ENCODE measurements at regions not wholly inside any gene's neighbourhood (a gene's known extent, or its start where the extent isn't known, plus 50 kb on each side); places are given as distances from the start of the nearest gene placed in this dataset.
"Not testable (repeated sequence)": the region's sequence is repeated elsewhere in the genome, so short reads cannot be mapped to it uniquely, and the experiment has no call there.

GRCh38 chr5:17089001-17089400 lies 128.4 kb upstream of the BASP1 start:
- DNase-seq, result no peak

GRCh38 chr5:17089690-17090089 lies 127.7 kb upstream of the BASP1 start:
- no peak for DNase-seq

GRCh38 chr5:17090839-17091238 lies 126.6 kb upstream of the BASP1 start:
- DNase-seq, result no peak

- no peak for DNase-seq
These were observed 122.6 kb upstream of the BASP1 start for GRCh38 chr5:17094830-17095229.

GRCh38 chr5:17096952-17097695 lies 120.3 kb upstream of the BASP1 start:
- peak; percentile 88 for DNase-seq

GRCh38 chr5:17099946-17100345 lies 117.5 kb upstream of the BASP1 start:
- DNase-seq, result no peak

GRCh38 chr5:17103461-17103860 lies 114.0 kb upstream of the BASP1 start:
- no peak for DNase-seq

GRCh38 chr5:17105744-17106418 lies 111.5 kb upstream of the BASP1 start:
- no peak for DNase-seq

GRCh38 chr5:17106521-17106920 lies 110.9 kb upstream of the BASP1 start:
- no peak for DNase-seq

GRCh38 chr5:17112091-17112716 lies 105.2 kb upstream of the BASP1 start:
- DNase-seq, result not testable (repeated sequence)

GRCh38 chr5:17113174-17113958 lies 104.1 kb upstream of the BASP1 start:
- DNase-seq, result no peak

GRCh38 chr5:17114233-17114632 lies 103.2 kb upstream of the BASP1 start:
- no peak for DNase-seq

GRCh38 chr5:17114715-17115599 lies 102.5 kb upstream of the BASP1 start:
- DNase-seq, result no peak

- no peak for DNase-seq
These were observed 101.6 kb upstream of the BASP1 start for GRCh38 chr5:17115855-17116254.

GRCh38 chr5:17118631-17119030 lies 98.8 kb upstream of the BASP1 start:
- no peak for DNase-seq

- DNase-seq, result no peak
These were observed 97.2 kb upstream of the BASP1 start for GRCh38 chr5:17120209-17120608.

- no peak for DNase-seq
These were observed 95.7 kb upstream of the BASP1 start for GRCh38 chr5:17121776-17122175.

- no peak for DNase-seq
These were observed 94.4 kb upstream of the BASP1 start for GRCh38 chr5:17123010-17123409.

- DNase-seq, result not testable (repeated sequence)
These were observed 93.7 kb upstream of the BASP1 start for GRCh38 chr5:17123773-17124172.

- no peak for DNase-seq
These were observed 89.6 kb upstream of the BASP1 start for GRCh38 chr5:17127743-17128231.

- no peak for DNase-seq
These were observed 88.2 kb upstream of the BASP1 start for GRCh38 chr5:17129093-17129849.

Data from NCI-H187 treated with DMSO at 0.1 percent for 48 hours (cell line).